ENCODE measurements at regions not wholly inside any gene's neighbourhood (a gene's known extent, or its start where the extent isn't known, plus 50 kb on each side); places are given as distances from the start of the nearest gene placed in this dataset.

DNA sequence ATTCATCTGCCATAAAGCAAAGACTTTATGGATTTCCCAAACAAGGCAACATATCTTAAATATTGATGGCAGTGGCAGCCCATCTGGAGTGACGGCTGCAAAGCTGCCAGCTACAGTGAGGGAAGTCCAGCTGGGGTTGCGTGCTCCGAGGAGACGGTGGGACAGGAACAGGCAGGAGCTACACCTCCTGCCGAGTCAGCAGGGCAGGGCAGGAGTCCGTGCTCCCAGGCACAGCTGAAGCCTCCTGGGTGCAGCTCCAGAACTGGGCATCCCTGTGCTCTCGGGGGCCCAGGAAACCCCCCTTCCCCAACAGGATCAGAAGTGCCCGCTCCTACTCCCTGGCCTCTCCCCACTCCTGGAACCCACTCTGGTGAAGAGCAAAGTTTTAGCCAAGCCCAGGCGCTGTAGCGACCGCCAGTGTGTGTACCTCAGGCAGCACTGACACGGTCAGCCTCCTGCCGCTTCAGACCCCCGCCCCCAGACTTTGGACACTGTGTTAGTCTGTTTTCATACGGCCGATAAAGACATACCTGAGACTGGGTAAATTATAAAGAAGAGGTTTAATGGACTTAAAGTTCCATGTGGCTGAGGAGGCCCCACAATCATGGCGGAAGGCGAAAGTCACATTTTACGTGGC, 556.4 kb upstream of the CCDC54 start:
- TF ChIP-seq, protein P1, sequence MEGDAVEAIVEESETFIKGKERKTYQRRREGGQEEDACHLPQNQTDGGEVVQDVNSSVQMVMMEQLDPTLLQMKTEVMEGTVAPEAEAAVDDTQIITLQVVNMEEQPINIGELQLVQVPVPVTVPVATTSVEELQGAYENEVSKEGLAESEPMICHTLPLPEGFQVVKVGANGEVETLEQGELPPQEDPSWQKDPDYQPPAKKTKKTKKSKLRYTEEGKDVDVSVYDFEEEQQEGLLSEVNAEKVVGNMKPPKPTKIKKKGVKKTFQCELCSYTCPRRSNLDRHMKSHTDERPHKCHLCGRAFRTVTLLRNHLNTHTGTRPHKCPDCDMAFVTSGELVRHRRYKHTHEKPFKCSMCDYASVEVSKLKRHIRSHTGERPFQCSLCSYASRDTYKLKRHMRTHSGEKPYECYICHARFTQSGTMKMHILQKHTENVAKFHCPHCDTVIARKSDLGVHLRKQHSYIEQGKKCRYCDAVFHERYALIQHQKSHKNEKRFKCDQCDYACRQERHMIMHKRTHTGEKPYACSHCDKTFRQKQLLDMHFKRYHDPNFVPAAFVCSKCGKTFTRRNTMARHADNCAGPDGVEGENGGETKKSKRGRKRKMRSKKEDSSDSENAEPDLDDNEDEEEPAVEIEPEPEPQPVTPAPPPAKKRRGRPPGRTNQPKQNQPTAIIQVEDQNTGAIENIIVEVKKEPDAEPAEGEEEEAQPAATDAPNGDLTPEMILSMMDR (IDR thresholded peaks at IDR 0.05; ENCODE audit: low read depth, low read length), result no peak
- in situ Hi-C loops (cut with HindIII; ENCODE audit: low sequenced_read_pairs), result no loop called here
- H3K4me3 ChIP-seq (ENCODE audit: low read depth, low read length), result no peak overlapping the region
- DNase-seq (ENCODE audit: low read depth, low spot score), result no peak

DNA sequence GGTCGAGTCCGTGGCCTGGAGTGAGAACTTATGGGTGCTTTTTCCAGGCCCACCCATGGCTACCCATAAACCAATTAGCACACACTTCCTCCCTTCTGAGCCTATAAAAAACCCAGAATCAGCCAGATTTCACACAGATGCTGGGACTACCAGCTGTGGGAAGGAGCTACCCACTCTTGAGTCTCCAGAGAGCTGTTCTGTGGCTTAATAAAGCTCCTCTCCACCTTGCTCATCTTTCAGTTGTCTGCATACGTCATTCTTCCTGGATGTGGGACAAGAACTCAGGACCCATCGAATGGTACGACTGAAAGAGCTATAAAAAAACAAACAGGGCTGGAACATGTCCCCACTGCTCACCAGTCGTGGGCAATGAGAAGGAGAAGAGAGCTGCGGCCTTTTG, 555.4 kb upstream of the CCDC54 start:
- H3K4me3 ChIP-seq (ENCODE audit: low read depth, low read length), result no peak overlapping the region
- in situ Hi-C loops (cut with HindIII; ENCODE audit: low sequenced_read_pairs), result no loop called here
- TF ChIP-seq, protein P1 (IDR thresholded peaks at IDR 0.05; ENCODE audit: low read depth, low read length), result no peak
- no peak for DNase-seq (ENCODE audit: low read depth, low spot score)

DNA sequence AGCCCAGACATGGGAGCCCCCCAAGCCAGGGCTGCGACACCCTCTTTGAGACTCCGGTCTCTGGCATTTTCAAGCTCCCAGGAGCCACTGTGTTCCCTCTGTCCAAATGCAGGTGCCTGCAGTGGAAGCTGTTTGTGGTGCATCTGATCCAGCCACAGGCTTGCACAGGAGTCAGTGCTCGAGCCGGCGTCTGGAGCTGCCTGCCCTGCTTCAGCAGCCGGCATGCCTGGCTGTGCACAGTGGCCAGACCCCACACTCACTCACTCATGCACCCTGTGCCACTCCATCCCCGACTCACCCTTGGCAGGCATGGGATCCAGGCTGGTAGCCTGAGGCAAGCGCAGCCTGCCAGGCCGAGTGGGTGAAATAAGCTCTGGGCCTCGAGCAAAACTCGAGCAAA, 555.0 kb upstream of the CCDC54 start:
- TF ChIP-seq, protein P1 (IDR thresholded peaks at IDR 0.05; ENCODE audit: low read depth, low read length), result no peak
- no peak for DNase-seq (ENCODE audit: low read depth, low spot score)
- in situ Hi-C loops (cut with HindIII; ENCODE audit: low sequenced_read_pairs), result no loop called here
- no peak overlapping the region for H3K4me3 ChIP-seq (ENCODE audit: low read depth, low read length)

DNA sequence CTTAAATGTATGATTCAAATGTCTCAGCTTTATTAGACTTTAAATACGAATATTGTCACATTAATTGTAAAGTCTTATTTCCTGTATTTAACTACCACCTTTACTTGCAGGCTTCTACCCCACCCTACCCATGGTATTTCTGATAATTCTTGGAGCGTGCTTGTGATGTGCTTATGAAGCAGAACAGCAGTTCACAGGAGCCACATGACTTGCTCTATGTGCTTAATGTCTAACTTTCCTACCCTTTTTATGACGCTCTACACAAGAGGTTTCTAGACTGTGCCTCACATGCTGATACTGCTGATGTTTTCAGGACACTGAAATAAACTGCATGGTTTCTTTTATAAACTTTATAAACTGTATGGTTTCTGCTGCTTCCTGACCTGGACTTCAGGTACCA, 553.5 kb upstream of the CCDC54 start:
- no peak overlapping the region for H3K4me3 ChIP-seq (ENCODE audit: low read depth, low read length)
- in situ Hi-C loops (cut with HindIII; ENCODE audit: low sequenced_read_pairs), result no loop called here
- TF ChIP-seq, protein P1 (IDR thresholded peaks at IDR 0.05; ENCODE audit: low read depth, low read length), result no peak
- no peak for DNase-seq (ENCODE audit: low read depth, low spot score)

DNA sequence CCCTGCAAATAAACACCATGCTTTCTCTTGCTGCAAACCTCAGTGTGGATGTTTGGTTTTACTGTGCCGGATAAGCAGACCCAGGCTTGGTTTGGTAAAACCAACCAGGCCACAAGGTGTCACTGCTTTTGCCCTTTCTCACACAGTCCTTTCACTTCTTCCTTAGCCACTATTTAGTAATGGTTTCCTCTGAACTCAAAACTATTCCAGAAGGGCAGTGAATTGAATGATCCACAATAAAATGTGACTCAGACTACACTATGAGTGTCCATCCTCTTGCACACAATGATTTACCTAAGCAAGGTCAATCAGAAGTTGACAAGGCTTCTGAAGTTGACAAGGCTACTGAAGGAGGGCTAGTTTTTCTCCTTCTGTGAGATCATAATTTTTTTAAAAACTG, 552.4 kb upstream of the CCDC54 start:
- H3K4me3 ChIP-seq (ENCODE audit: low read depth, low read length), result no peak overlapping the region
- peak; percentile 84 for DNase-seq (ENCODE audit: low read depth, low spot score)
- TF ChIP-seq, protein P1 (IDR thresholded peaks at IDR 0.05; ENCODE audit: low read depth, low read length), result peak; percentile 45
- in situ Hi-C loops (cut with HindIII; ENCODE audit: low sequenced_read_pairs), result no loop called here

DNA sequence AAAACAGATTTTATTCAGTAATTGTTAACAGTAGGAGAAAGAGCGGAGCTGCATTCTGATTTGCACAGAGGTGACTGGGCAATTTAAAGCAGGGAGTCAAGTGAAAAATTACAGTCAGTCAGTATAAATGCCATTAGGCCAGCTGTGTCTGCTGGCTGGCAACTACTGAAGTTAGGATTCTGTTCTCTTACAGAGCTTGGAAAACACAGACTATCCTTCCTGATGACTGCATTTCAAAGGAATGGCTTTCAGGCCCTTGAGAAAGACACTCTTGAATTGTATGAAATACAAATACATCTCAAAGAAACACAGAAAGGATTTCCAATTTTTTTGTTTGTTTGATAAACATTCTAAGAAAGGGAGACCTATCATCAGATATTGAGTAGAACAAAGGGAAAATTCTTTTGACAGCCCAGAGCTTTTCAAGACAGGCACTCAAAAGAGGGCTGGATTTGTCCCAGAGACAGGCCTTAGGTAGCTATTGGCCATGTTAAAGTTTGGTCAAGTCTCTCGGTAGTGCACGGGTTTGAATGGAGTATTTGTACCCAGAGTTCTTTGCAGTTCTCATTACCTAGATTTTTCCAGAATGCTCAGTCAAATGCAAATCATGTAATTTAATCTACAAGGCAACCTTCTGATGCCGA, 551.2 kb upstream of the CCDC54 start:
- TF ChIP-seq, protein P1 (IDR thresholded peaks at IDR 0.05; ENCODE audit: low read depth, low read length), result no peak
- H3K4me3 ChIP-seq (ENCODE audit: low read depth, low read length), result no peak overlapping the region
- DNase-seq (ENCODE audit: low read depth, low spot score), result peak; percentile 85
- in situ Hi-C loops (cut with HindIII; ENCODE audit: low sequenced_read_pairs), result no loop called here
